A549 (cell line): ENCODE measurements at regions not wholly inside any gene's neighbourhood (a gene's known extent, or its start where the extent isn't known, plus 50 kb on each side); places are given as distances from the start of the nearest gene placed in this dataset.

ENCODE experiments used
- ATAC-seq, 2 experiments: fragments of 200-7000 bp in 1 of 2; fragments of >200 bp in 1 of 2; cut with Nextera tagmentation in 1 of 2; cut with Tn5 transposase in 1 of 2; 3 replicates each; pipeline versions ENCODE4 v1.8.0 to v1.9.1; 2018 to 2020; ENCODE audit warnings: mild to moderate bottlenecking in 1 of 2, moderate library complexity in 1 of 2
- CTCF ChIA-PET: fragments of 300-600 bp; sonication (Branson Sonifier 250); formaldehyde crosslinking; extraction: SDS; loops from one replicate; lab custom pipeline; 2021; ENCODE audit warnings: antibody characterized with exemption, inconsistent platforms; lab: Yijun Ruan, JAX
- POLR2A ChIA-PET: fragments of 350-600 bp; formaldehyde crosslinking; extraction: SDS; loops from one replicate; lab custom pipeline; 2021; ENCODE audit warnings: antibody characterized with exemption, inconsistent platforms; lab: Yijun Ruan, JAX
- DNase-seq, 2 experiments: peaks; one replicate each; pipeline versions ENCODE4 v3.0.0 to v3.0.0-alpha.2; 2011 to 2016; ENCODE audit warnings: low read depth in 1 of 2, low spot score in 1 of 2
- FAIRE-seq: peaks from 2 replicates; lab custom pipeline; 2011; peaks lifted over from hg19 to GRCh38; lab: Jason Lieb, UNC
- H3K27ac ChIP-seq, 2 experiments: fragments of >200 bp; sonication (Bioruptor Twin); formaldehyde crosslinking; 3 replicates each; pipeline ENCODE4 v1.5.1; 2016 to 2017
- H3K4me1 ChIP-seq: fragments of >200 bp; sonication (Bioruptor Twin); formaldehyde crosslinking; 3 replicates; pipeline ENCODE4 v1.6.1; 2016
- H3K4me2 ChIP-seq: fragments of >200 bp; sonication (Bioruptor Twin); formaldehyde crosslinking; 3 replicates; pipeline ENCODE4 v1.6.1; 2016
- H3K4me3 ChIP-seq: fragments of >200 bp; sonication (Bioruptor Twin); formaldehyde crosslinking; 3 replicates; pipeline ENCODE4 v1.5.1; 2016
- H3K9me3 ChIP-seq: fragments of >200 bp; sonication (Bioruptor Twin); formaldehyde crosslinking; 3 replicates; pipeline ENCODE4 v1.6.1; 2016
- ATOH8 ChIP-seq: fragments of 250-450 bp; sonication (Bioruptor Pico); IDR thresholded peaks from 2 replicates; pipeline ENCODE4 v1.5.0; 2020; ENCODE audit warnings: low read depth, mild to moderate bottlenecking, moderate library complexity
- CBX2 ChIP-seq: fragments of 200-600 bp; sonication (generic); IDR thresholded peaks from 2 replicates; pipeline ENCODE4 v1.6.1; 2016; ENCODE audit warnings: low read depth, mild to moderate bottlenecking, borderline replicate concordance
- CHD4 ChIP-seq: fragments of 200-600 bp; sonication (generic); IDR thresholded peaks from 2 replicates; pipeline ENCODE4 v1.6.1; 2016; ENCODE audit warnings: antibody characterized with exemption, mild to moderate bottlenecking, borderline replicate concordance
- EHMT2 ChIP-seq: fragments of 200-600 bp; sonication (generic); IDR thresholded peaks from 2 replicates; pipeline ENCODE4 v1.6.1; 2016; ENCODE audit warnings: antibody characterized with exemption, low read depth, mild to moderate bottlenecking, moderate library complexity
- FOSB ChIP-seq: fragments of 250-450 bp; sonication (Bioruptor Pico); IDR thresholded peaks from 2 replicates; pipeline ENCODE4 v1.5.0; 2020; ENCODE audit warnings: mild to moderate bottlenecking, moderate library complexity
- FOXS1 ChIP-seq: fragments of 250-450 bp; sonication (Bioruptor Pico); IDR thresholded peaks from 2 replicates; pipeline ENCODE4 v1.5.0; 2020; ENCODE audit warnings: mild to moderate bottlenecking, moderate library complexity
- GATA3 ChIP-seq: IDR thresholded peaks from 2 replicates; pipeline ENCODE4 v1.6.1; 2012; ENCODE audit warnings: borderline replicate concordance
- HEYL ChIP-seq: fragments of 250-450 bp; sonication (Bioruptor Pico); IDR thresholded peaks from 2 replicates; pipeline ENCODE4 v1.8.0; 2021; ENCODE audit warnings: mild to moderate bottlenecking, moderate library complexity
- HOXA7 ChIP-seq: fragments of 250-450 bp; sonication (Bioruptor Pico); IDR thresholded peaks from 2 replicates; pipeline ENCODE4 v1.5.0; 2020; ENCODE audit warnings: mild to moderate bottlenecking, moderate library complexity
- MAFK ChIP-seq: fragments of 450-650 bp; IDR thresholded peaks from 2 replicates; pipeline ENCODE4 v1.6.1; 2014; ENCODE audit not compliant: partially characterized antibody
- MYC ChIP-seq: IDR thresholded peaks from 2 replicates; pipeline ENCODE4 v1.6.1; 2012; ENCODE audit warnings: mild to moderate bottlenecking, inconsistent platforms, low read length, improper control_type of control experiment, borderline replicate concordance
- NPAS2 ChIP-seq: fragments of 250-450 bp; sonication (Bioruptor Pico); IDR thresholded peaks from 2 replicates; pipeline ENCODE4 v1.8.0; 2022; ENCODE audit warnings: mild to moderate bottlenecking, moderate library complexity, borderline replicate concordance
- PHF8 ChIP-seq: fragments of 200-600 bp; sonication (generic); IDR thresholded peaks from 2 replicates; pipeline ENCODE4 v1.6.1; 2016; ENCODE audit warnings: low read depth, mild to moderate bottlenecking, antibody characterized with exemption, moderate library complexity, borderline replicate concordance
- RFX5 ChIP-seq: fragments of 450-650 bp; IDR thresholded peaks from 2 replicates; pipeline ENCODE4 v1.7.1; 2014; ENCODE audit warnings: antibody characterized with exemption, mild to moderate bottlenecking, moderate library complexity
- TFCP2L1 ChIP-seq: fragments of 250-450 bp; sonication (Bioruptor Pico); IDR thresholded peaks from 2 replicates; pipeline ENCODE4 v1.5.0; 2021; ENCODE audit warnings: mild to moderate bottlenecking
- TP53 ChIP-seq: fragments of 250-450 bp; sonication (Bioruptor Pico); IDR thresholded peaks from 2 replicates; pipeline ENCODE4 v1.5.0; 2021; ENCODE audit warnings: mild to moderate bottlenecking, moderate library complexity
- USF2 ChIP-seq: fragments of 450-650 bp; IDR thresholded peaks from 2 replicates; pipeline ENCODE4 v1.6.1; 2014; ENCODE audit warnings: antibody characterized with exemption
- ZC3H11A ChIP-seq: fragments of 450-650 bp; IDR thresholded peaks from 2 replicates; pipeline ENCODE4 v1.6.1; 2014; ENCODE audit warnings: antibody characterized with exemption, mild to moderate bottlenecking
- ZFP36 ChIP-seq: fragments of 450-650 bp; IDR thresholded peaks from 2 replicates; pipeline ENCODE4 v1.6.1; 2014; ENCODE audit warnings: borderline replicate concordance; ENCODE audit not compliant: partially characterized antibody
- ZNF302 ChIP-seq: fragments of 250-450 bp; sonication (Bioruptor Pico); IDR thresholded peaks from 2 replicates; pipeline ENCODE4 v1.9.0; 2021; ENCODE audit warnings: inconsistent platforms, mild to moderate bottlenecking, moderate library complexity
- WGBS: methylation state at CpG from one replicate; pipeline ENCODE4 v1.1.6; 2017; ENCODE audit errors: missing lambda C conversion rate; 5-methylcytosine and 5-hydroxymethylcytosine counted together
- TF ChIP-seq, protein P1 (sequence below): fragments of >200 bp; sonication (Bioruptor Twin); formaldehyde crosslinking; IDR thresholded peaks from 3 replicates; pipeline ENCODE4 v1.5.1; 2016

DNA sequence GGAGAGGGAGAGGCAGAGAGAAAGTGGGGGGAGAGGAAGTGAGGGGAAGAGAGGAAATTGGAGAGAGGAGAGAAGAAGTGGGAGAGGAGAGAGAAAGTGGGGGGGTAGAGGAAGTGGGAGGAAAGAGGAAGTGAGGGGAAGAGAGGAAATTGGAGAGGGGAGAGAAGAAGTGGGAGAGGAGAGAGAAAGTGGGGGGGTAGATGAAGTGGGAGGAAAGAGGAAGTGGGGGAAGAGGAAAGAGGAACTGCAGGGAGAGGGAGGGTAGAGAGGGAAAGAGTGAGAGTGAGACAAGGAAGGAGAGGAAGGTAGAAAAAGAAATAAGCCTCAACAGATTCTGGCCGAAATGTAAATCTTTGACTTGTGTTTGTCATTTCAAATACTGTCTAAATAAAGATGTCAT, 146.6 kb downstream of the KLF12 start (continued):
- TF ChIP-seq GATA3 (no peak), ZNF302 (CRISPR knock-in tag) (no peak), FOSB (no peak), RFX5 (no peak), FOXS1 (CRISPR knock-in tag) (no peak), NPAS2 (CRISPR knock-in tag) (no peak), HEYL (CRISPR knock-in tag) (no peak)

DNA sequence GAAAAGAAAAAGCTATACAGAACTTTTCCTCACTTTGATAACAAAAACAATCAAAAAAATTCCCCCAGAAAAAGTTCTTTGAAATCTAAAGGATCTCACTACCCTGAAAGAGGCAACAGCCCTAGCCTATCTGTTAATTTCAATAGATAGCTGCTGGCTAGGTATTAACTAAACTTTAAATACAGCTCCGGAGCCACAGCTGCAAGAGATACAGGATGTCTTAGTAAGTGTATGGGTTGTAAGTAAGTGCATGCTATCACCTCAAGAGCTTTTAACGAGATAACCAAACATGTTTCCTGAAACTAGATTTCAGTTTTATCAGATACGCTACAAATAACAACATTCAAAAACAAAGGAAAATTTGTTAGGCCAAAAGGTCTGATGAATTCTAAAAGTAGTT, 148.4 kb downstream of the KLF12 start:
- no peak overlapping the region for H3K27ac ChIP-seq
- H3K4me1 ChIP-seq: no peaks in the 10 kb centered on the region
- CTCF ChIA-PET: interaction anchor here (0.9 kb wide), 1 partner anchor 9 kb away, joined by 3 read pairs; no protein-coding TSS in a partner anchor
- TF ChIP-seq MYC: no peak
- no peak for TF ChIP-seq PHF8
- TF ChIP-seq TP53: no peak
- TF ChIP-seq, protein P1, sequence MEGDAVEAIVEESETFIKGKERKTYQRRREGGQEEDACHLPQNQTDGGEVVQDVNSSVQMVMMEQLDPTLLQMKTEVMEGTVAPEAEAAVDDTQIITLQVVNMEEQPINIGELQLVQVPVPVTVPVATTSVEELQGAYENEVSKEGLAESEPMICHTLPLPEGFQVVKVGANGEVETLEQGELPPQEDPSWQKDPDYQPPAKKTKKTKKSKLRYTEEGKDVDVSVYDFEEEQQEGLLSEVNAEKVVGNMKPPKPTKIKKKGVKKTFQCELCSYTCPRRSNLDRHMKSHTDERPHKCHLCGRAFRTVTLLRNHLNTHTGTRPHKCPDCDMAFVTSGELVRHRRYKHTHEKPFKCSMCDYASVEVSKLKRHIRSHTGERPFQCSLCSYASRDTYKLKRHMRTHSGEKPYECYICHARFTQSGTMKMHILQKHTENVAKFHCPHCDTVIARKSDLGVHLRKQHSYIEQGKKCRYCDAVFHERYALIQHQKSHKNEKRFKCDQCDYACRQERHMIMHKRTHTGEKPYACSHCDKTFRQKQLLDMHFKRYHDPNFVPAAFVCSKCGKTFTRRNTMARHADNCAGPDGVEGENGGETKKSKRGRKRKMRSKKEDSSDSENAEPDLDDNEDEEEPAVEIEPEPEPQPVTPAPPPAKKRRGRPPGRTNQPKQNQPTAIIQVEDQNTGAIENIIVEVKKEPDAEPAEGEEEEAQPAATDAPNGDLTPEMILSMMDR: no peak
- TF ChIP-seq ZFP36: no peak
- no peak for TF ChIP-seq EHMT2
- TF ChIP-seq ATOH8: no peak
- no peaks in the 10 kb centered on the region for H3K9me3 ChIP-seq
- ATAC-seq: no peak
- FAIRE-seq: no peak
- H3K4me2 ChIP-seq: no peak overlapping the region
- 93% methylated on average over 3 of the region's 3 CpGs for WGBS
- POLR2A ChIA-PET: no interaction called here
- no peak for DNase-seq
- H3K4me3 ChIP-seq: no peak overlapping the region

GRCh38 chr13:73984949-73985691, 149.1 kb downstream of the KLF12 start:
- POLR2A ChIA-PET: no interaction called here
- Histone ChIP-seq H3K27ac (no peak overlapping the region), H3K4me1 (no peaks in the 10 kb centered on the region), H3K4me2 (no peak overlapping the region), H3K4me3 (no peak overlapping the region), H3K9me3 (no peaks in the 10 kb centered on the region)
- 77% methylated on average over 11 of the region's 11 CpGs for WGBS
- DNase-seq: no peak
- CTCF ChIA-PET: interaction anchor here (0.9 kb wide), 1 partner anchor 10 kb away, joined by 3 read pairs; no protein-coding TSS in a partner anchor
- no peak for FAIRE-seq
- TF ChIP-seq MAFK (no peak), FOXS1 (CRISPR knock-in tag) (no peak), GATA3 (no peak), CHD4 (no peak), HOXA7 (CRISPR knock-in tag) (no peak), TFCP2L1 (no peak), USF2 (no peak), ZFP36 (no peak), NPAS2 (CRISPR knock-in tag) (no peak), ZC3H11A (no peak), ZNF302 (CRISPR knock-in tag) (no peak), CBX2 (no peak)
- no peak for ATAC-seq
